RWPE1 (cell line): ENCODE measurements at regions not wholly inside any gene's neighbourhood (a gene's known extent, or its start where the extent isn't known, plus 50 kb on each side); places are given as distances from the start of the nearest gene placed in this dataset.
A peak's percentile ranks its signal among the peaks of the same experiment; 100 is the strongest.
"Not testable (repeated sequence)": the region's sequence is repeated elsewhere in the genome, so short reads cannot be mapped to it uniquely, and the experiment has no call there.

ENCODE experiments used
- CTCF ChIA-PET: fragments of 350-600 bp; sonication (Branson Sonifier 250); formaldehyde crosslinking; extraction: SDS; loops from one replicate; lab custom pipeline; 2021; lab: Yijun Ruan, JAX
- POLR2A ChIA-PET: fragments of 400-600 bp; formaldehyde crosslinking; extraction: SDS; loops from one replicate; lab custom pipeline; 2020; ENCODE audit warnings: antibody characterized with exemption; ENCODE audit not compliant: low non-redundant PET; lab: Yijun Ruan, JAX
- DNase-seq: peaks from one replicate; pipeline ENCODE4 v3.0.0; 2012; ENCODE audit warnings: low spot score
- H3K27ac ChIP-seq: fragments of 450-650 bp; 2 replicates; pipeline ENCODE4 v1.5.1; 2017
- TF ChIP-seq, protein P1 (sequence below): fragments of 450-650 bp; conservative IDR thresholded peaks from 2 replicates; pipeline ENCODE4 v1.5.1; 2017; ENCODE audit warnings: low read depth, mild to moderate bottlenecking

DNA sequence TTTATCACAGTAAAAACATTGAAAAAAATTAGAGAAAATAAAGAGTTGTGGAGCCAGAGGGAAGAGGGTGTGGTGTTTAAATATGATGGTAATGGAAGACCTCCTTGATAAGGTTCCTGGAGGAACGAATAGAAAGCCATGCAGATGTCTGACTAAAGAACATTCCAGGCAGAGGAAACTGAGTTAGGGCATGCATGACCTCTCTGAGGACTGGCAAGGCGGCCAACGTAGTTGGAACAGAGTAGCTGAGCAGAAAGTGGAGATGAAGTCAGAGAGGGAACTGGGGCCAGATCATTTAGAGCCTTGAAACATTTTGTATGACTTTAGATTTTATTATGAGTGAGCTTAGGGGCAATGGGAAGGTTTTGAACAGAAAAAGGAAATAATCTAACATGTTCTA lies 377.5 kb downstream of the HLX start:
- ChIA-PET POLR2A (no interaction called here), CTCF (no interaction called here)
- TF ChIP-seq, protein P1, sequence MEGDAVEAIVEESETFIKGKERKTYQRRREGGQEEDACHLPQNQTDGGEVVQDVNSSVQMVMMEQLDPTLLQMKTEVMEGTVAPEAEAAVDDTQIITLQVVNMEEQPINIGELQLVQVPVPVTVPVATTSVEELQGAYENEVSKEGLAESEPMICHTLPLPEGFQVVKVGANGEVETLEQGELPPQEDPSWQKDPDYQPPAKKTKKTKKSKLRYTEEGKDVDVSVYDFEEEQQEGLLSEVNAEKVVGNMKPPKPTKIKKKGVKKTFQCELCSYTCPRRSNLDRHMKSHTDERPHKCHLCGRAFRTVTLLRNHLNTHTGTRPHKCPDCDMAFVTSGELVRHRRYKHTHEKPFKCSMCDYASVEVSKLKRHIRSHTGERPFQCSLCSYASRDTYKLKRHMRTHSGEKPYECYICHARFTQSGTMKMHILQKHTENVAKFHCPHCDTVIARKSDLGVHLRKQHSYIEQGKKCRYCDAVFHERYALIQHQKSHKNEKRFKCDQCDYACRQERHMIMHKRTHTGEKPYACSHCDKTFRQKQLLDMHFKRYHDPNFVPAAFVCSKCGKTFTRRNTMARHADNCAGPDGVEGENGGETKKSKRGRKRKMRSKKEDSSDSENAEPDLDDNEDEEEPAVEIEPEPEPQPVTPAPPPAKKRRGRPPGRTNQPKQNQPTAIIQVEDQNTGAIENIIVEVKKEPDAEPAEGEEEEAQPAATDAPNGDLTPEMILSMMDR, result no peak
- no peak for DNase-seq
- no peak overlapping the region for H3K27ac ChIP-seq

GRCh38 chr1:221257548-221257947 lies 378.3 kb downstream of the HLX start:
- DNase-seq, POLR2A ChIA-PET, H3K27ac ChIP-seq, CTCF ChIA-PET: not testable (repeated sequence)

DNA sequence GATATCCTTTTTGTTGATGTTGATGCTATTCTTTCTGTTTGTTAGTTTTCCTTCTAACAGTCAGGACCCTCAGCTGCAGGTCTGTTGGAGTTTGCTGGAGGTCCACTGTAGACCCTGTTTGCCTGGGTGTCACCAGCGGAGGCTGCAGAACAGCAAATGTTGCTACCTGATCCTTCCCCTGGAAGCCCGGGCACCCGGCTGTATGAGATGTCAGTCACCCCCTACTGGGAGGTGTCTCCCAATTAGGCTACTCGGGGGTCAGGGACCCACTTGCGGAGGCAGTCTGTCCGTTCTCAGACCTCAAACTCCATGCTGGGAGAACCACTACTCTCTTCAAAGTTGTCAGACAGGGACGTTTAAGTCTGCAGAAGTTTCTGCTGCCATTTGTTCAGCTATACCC lies 383.4 kb downstream of the HLX start:
- POLR2A ChIA-PET, DNase-seq, H3K27ac ChIP-seq, CTCF ChIA-PET: not testable (repeated sequence)

GRCh38 chr1:221263831-221264767 lies 384.9 kb downstream of the HLX start:
- ChIA-PET POLR2A (no interaction called here), CTCF (interaction anchor here (0.5 to 1.5 kb wide), 11 partner anchors 9 to 1153 kb away, joined by 3 to 15 read pairs (median 4); no protein-coding TSS in a partner anchor)
- DNase-seq, result peak; percentile 25
- TF ChIP-seq, protein P1, result no peak
- H3K27ac ChIP-seq, result no peak overlapping the region

GRCh38 chr1:221264848-221265247 lies 385.6 kb downstream of the HLX start:
- ChIA-PET POLR2A (no interaction called here), CTCF (interaction anchor here (0.5 kb wide), 1 partner anchor 832 kb away, joined by 4 read pairs; no protein-coding TSS in a partner anchor)
- H3K27ac ChIP-seq, result no peak overlapping the region
- TF ChIP-seq, protein P1, result no peak
- no peak for DNase-seq

GRCh38 chr1:221268295-221268694 lies 389.1 kb downstream of the HLX start:
- ChIA-PET POLR2A (no interaction called here), CTCF (interaction anchor here (0.6 kb wide), 1 partner anchor 167 kb away, joined by 3 read pairs; no protein-coding TSS in a partner anchor)
- TF ChIP-seq, protein P1, result no peak
- no peak overlapping the region for H3K27ac ChIP-seq
- DNase-seq, result no peak

GRCh38 chr1:221271701-221272100 lies 392.5 kb downstream of the HLX start:
- no peak overlapping the region for H3K27ac ChIP-seq
- POLR2A ChIA-PET, result no interaction called here
- TF ChIP-seq, protein P1, result no peak
- CTCF ChIA-PET, result interaction anchor here (1.1 to 1.7 kb wide), 2 partner anchors 8 to 52 kb away, joined by 3 to 6 read pairs; no protein-coding TSS in a partner anchor
- no peak for DNase-seq
